Calu3 (cell line): ENCODE measurements at regions not wholly inside any gene's neighbourhood (a gene's known extent, or its start where the extent isn't known, plus 50 kb on each side); places are given as distances from the start of the nearest gene placed in this dataset.

Source experiments
- BruUV-seq: library from RNA; stranded (reverse); fragments of 400-500 nt; replicated peaks from 2 replicates; lab custom pipeline; 2021; lab: Mats Ljungman, UMichigan
- CTCF ChIA-PET: fragments of 300-600 bp; sonication (Branson Sonifier 250); formaldehyde crosslinking; loops from one replicate; lab custom pipeline; 2022; ENCODE audit warnings: antibody characterized with exemption; lab: Charles Lee
- DNase-seq: peaks from one replicate; pipeline ENCODE4 v3.0.0; 2022
- H3K27ac Mint-ChIP-seq: one replicate; pipeline ENCODE4 v1.8.0; 2022; ENCODE audit warnings: mixed read lengths; ENCODE audit not compliant: unreplicated experiment
- H3K27me3 Mint-ChIP-seq: one replicate; pipeline ENCODE4 v1.8.0; 2022; ENCODE audit warnings: mixed read lengths; ENCODE audit not compliant: unreplicated experiment
- H3K36me3 Mint-ChIP-seq: one replicate; pipeline ENCODE4 v1.8.0; 2022; ENCODE audit warnings: mild to moderate bottlenecking, moderate library complexity, mixed read lengths; ENCODE audit not compliant: insufficient read depth, unreplicated experiment
- H3K4me1 Mint-ChIP-seq: one replicate; pipeline ENCODE4 v1.8.0; 2022; ENCODE audit warnings: mild to moderate bottlenecking, low read depth, mixed read lengths; ENCODE audit not compliant: unreplicated experiment
- H3K4me3 Mint-ChIP-seq: one replicate; pipeline ENCODE4 v1.8.0; 2022; ENCODE audit warnings: mild to moderate bottlenecking, low read depth, moderate library complexity, mixed read lengths; ENCODE audit not compliant: unreplicated experiment
- H3K9me3 Mint-ChIP-seq: one replicate; pipeline ENCODE4 v1.8.0; 2022; ENCODE audit warnings: low read depth, mixed read lengths; ENCODE audit not compliant: unreplicated experiment
- CTCF ChIP-seq: fragments of 200-600 bp; IDR thresholded peaks from one replicate; pipeline ENCODE4 v1.8.0; 2022; ENCODE audit warnings: antibody characterized with exemption; ENCODE audit not compliant: unreplicated experiment
- intact Hi-C: fragments of 100-400 bp; cut with micrococcal nuclease; formaldehyde crosslinking; loops from one replicate; pipeline ENCODE4 v1.10.0; 2022; ENCODE audit not compliant: unreplicated experiment

- peak; percentile 52 for DNase-seq
- CTCF ChIA-PET = interaction anchor here (0.5 to 0.7 kb wide), 2 partner anchors 65 to 77 kb away, joined by 3 read pairs; no protein-coding TSS in a partner anchor
- H3K27ac Mint-ChIP-seq = no peak overlapping the region
- H3K27me3 Mint-ChIP-seq = peaks cover 29% of the 10 kb centered on the region
- H3K9me3 Mint-ChIP-seq = peaks cover 3% of the 10 kb centered on the region
- no TSS peak for BruUV-seq
- intact Hi-C loops = no loop called here
- no peak for TF ChIP-seq CTCF
- no peaks in the 10 kb centered on the region for H3K36me3 Mint-ChIP-seq
- H3K4me3 Mint-ChIP-seq = peak overlapping the region; percentile 56
- no peaks in the 10 kb centered on the region for H3K4me1 Mint-ChIP-seq
Measured at GRCh38 chr20:52340036-52340634, 148.6 kb upstream of the ZFP64 start.

GRCh38 chr20:52332649-52333250 lies 141.2 kb upstream of the ZFP64 start:
- intact Hi-C loops = no loop called here
- TF ChIP-seq CTCF = no peak
- H3K27me3 Mint-ChIP-seq = peaks cover 62% of the 10 kb centered on the region
- no peaks in the 10 kb centered on the region for H3K36me3 Mint-ChIP-seq
- H3K4me3 Mint-ChIP-seq = no peak overlapping the region
- CTCF ChIA-PET = interaction anchor here (0.5 kb wide), 1 partner anchor 13 kb away, joined by 3 read pairs; no protein-coding TSS in a partner anchor
- H3K4me1 Mint-ChIP-seq = no peaks in the 10 kb centered on the region
- no peak overlapping the region for H3K27ac Mint-ChIP-seq
- peaks cover 17% of the 10 kb centered on the region for H3K9me3 Mint-ChIP-seq
- no peak for DNase-seq
- BruUV-seq = no TSS peak

DNA sequence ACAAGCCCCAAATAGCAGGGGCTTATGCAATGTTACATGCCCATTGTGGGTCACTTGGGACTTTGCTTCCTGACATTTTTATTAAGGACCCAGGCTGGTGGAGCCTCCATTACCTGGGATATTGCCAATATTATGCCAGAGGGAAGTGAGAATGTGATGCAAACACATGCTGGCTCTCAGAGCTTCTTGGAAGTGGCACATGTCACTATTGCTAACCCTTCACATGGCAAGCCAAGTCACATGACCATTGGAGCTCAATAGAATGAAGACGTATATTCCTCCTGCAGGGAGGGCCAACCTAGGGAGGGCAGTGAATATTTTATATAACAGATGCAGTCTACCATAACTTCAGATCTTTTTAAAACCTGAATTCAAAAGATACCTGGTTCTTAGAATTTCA lies 140.7 kb upstream of the ZFP64 start:
- no peak for TF ChIP-seq CTCF
- Mint-ChIP-seq H3K4me1 (no peaks in the 10 kb centered on the region), H3K36me3 (no peaks in the 10 kb centered on the region), H3K4me3 (no peak overlapping the region), H3K9me3 (peaks cover 17% of the 10 kb centered on the region), H3K27me3 (peaks cover 60% of the 10 kb centered on the region), H3K27ac (no peak overlapping the region)
- intact Hi-C loops = no loop called here
- DNase-seq = no peak
- BruUV-seq = no TSS peak
- CTCF ChIA-PET = no interaction called here

GRCh38 chr20:52331655-52332054 lies 140.1 kb upstream of the ZFP64 start:
- no peak for DNase-seq
- Mint-ChIP-seq H3K36me3 (no peaks in the 10 kb centered on the region), H3K4me3 (no peak overlapping the region), H3K27ac (no peak overlapping the region), H3K9me3 (peaks cover 17% of the 10 kb centered on the region), H3K4me1 (no peaks in the 10 kb centered on the region), H3K27me3 (peaks cover 56% of the 10 kb centered on the region)
- no peak for TF ChIP-seq CTCF
- intact Hi-C loops = no loop called here
- CTCF ChIA-PET = no interaction called here
- no TSS peak for BruUV-seq
